ENCODE measurements at regions not wholly inside any gene's neighbourhood (a gene's known extent, or its start where the extent isn't known, plus 50 kb on each side); places are given as distances from the start of the nearest gene placed in this dataset.

GRCh38 chr17:63102034-63102433 lies 136.0 kb downstream of the TANC2 start:
- FAIRE-seq = no peak
- no peak for ATAC-seq
- 56% methylated on average over 4 of the region's 4 CpGs for WGBS (ENCODE audit: insufficient coverage, low coverage, missing lambda C conversion rate)

More at GRCh38 chr17:63102034-63102433, 136.0 kb downstream of the TANC2 start:
- in situ Hi-C loops (cut with MboI) (no loop called here), intact Hi-C loops (cut with micrococcal nuclease) (no loop called here)
- no peaks in the 10 kb centered on the region for H4K20me1 ChIP-seq (replicated peaks; ENCODE audit: control insufficient read depth, insufficient read depth, low read length)
- CTCF ChIA-PET (ENCODE audit: low intra/inter-chr PET ratio) = no interaction called here
- H3K4me1 ChIP-seq (replicated peaks in 1 of 2; ENCODE audit: control insufficient read depth in 2 of 2, insufficient read depth in 2 of 2, low read length in 2 of 2) = no peaks in the 10 kb centered on the region
- H3K9me3 ChIP-seq (replicated peaks; ENCODE audit: control insufficient read depth, insufficient read depth, low read depth, low read length) = no peaks in the 10 kb centered on the region
- H3K79me2 ChIP-seq (ENCODE audit: control insufficient read depth, insufficient read depth, low read length) = no peaks in the 10 kb centered on the region
- H3K9ac ChIP-seq (ENCODE audit: insufficient read depth in 1 of 2, low read depth in 2 of 2, low read length in 2 of 2) = no peak overlapping the region
- no peak for DNase-seq (ENCODE audit: extremely low read depth in 1 of 4, low spot score in 3 of 4)
- BruUV-seq (replicated peaks) = no TSS peak
- no peaks in the 10 kb centered on the region for H3K27me3 ChIP-seq (ENCODE audit: control insufficient read depth in 2 of 2, insufficient read depth in 2 of 2, low read length in 2 of 2)
- H3K36me3 ChIP-seq (ENCODE audit: control insufficient read depth, insufficient read depth, low read length) = no peaks in the 10 kb centered on the region
- TF ChIP-seq FOXP4 (CRISPR knock-in tag; IDR thresholded peaks at IDR 0.05; ENCODE audit: borderline replicate concordance) (no peak), KDM4B (IDR thresholded peaks at IDR 0.05; ENCODE audit: borderline replicate concordance in 2 of 2, low read depth in 1 of 2) (no peak), GATAD2A (IDR thresholded peaks at IDR 0.05) (no peak), CBX5 (IDR thresholded peaks at IDR 0.05; ENCODE audit: borderline replicate concordance, low read depth) (no peak), ZZZ3 (IDR thresholded peaks at IDR 0.05) (no peak), ATF1 (CRISPR knock-in tag; IDR thresholded peaks at IDR 0.05) (no peak), ATF1 (tag; IDR thresholded peaks at IDR 0.05) (no peak), RBM34 (IDR thresholded peaks at IDR 0.05; ENCODE audit: borderline replicate concordance, insufficient read depth, low read length) (no peak), IFI16 (CRISPR knock-in tag; IDR thresholded peaks at IDR 0.05) (no peak), NELFE (IDR thresholded peaks at IDR 0.05; ENCODE audit: insufficient read depth, insufficient read length) (no peak), CREM (IDR thresholded peaks at IDR 0.05; ENCODE audit: low read depth) (no peak), ZNF165 (CRISPR knock-in tag; IDR thresholded peaks at IDR 0.05; ENCODE audit: borderline replicate concordance) (no peak), E4F1 (CRISPR knock-in tag; IDR thresholded peaks at IDR 0.05; ENCODE audit: borderline replicate concordance) (no peak), ZNF639 (CRISPR knock-in tag; conservative IDR thresholded peaks at IDR 0.05 in 1 of 2, IDR thresholded peaks at IDR 0.05 in 1 of 2) (no peak)
- H3K9me1 ChIP-seq (ENCODE audit: control insufficient read depth, insufficient read depth, low read length) = no peaks in the 10 kb centered on the region
- no peak overlapping the region for H3K4me2 ChIP-seq (ENCODE audit: insufficient read depth, low read length)
- POLR2A ChIA-PET = interaction anchor here (1.4 kb wide), 1 partner anchor 9 kb away, joined by 6 read pairs; no protein-coding TSS in a partner anchor
- no peak overlapping the region for H2AFZ ChIP-seq (ENCODE audit: low read depth, low read length)
- H3K4me3 ChIP-seq = no peak overlapping the region
- no peak overlapping the region for H3K27ac ChIP-seq (ENCODE audit: extremely low read depth, low read depth, low read length)
